M059J (cell line): ENCODE measurements at regions not wholly inside any gene's neighbourhood (a gene's known extent, or its start where the extent isn't known, plus 50 kb on each side); places are given as distances from the start of the nearest gene placed in this dataset.
A peak's percentile ranks its signal among the peaks of the same experiment; 100 is the strongest.
"Not testable (repeated sequence)": the region's sequence is repeated elsewhere in the genome, so short reads cannot be mapped to it uniquely, and the experiment has no call there.

Experiments
- DNase-seq: peaks from one replicate; pipeline ENCODE4 v3.0.0-alpha.2; 2012; ENCODE audit warnings: low read depth

GRCh38 chrX:95771198-95771597 lies 913.4 kb upstream of the DIAPH2 start:
- not testable (repeated sequence) for DNase-seq

- DNase-seq: no peak
Observed at GRCh38 chrX:95791876-95792275, 892.8 kb upstream of the DIAPH2 start.

GRCh38 chrX:95797344-95797743 lies 887.3 kb upstream of the DIAPH2 start:
- DNase-seq: no peak

GRCh38 chrX:95823796-95824195 lies 860.8 kb upstream of the DIAPH2 start:
- DNase-seq: no peak

- no peak for DNase-seq
Observed at GRCh38 chrX:95835223-95835622, 849.4 kb upstream of the DIAPH2 start.

GRCh38 chrX:95836517-95836916 lies 848.1 kb upstream of the DIAPH2 start:
- no peak for DNase-seq

DNA sequence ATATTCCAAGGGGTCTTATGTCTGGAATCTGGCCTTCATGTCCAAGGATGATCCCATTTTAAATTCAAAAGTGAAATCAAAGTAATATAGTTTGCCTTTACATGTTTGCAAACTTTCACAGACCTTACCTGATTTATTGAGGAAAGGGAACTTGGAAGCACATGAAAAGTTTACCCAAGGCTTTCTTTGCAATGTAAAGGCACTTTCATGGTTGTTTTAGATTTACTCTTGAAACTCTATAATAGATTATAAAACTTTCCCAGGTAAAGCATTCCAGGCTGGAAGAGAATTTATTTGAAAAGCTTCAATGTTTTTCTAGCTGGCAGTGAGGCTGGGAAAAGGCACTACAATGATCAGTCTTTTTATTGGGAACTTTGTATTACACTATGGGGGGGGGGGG lies 842.8 kb upstream of the DIAPH2 start:
- DNase-seq: no peak

DNA sequence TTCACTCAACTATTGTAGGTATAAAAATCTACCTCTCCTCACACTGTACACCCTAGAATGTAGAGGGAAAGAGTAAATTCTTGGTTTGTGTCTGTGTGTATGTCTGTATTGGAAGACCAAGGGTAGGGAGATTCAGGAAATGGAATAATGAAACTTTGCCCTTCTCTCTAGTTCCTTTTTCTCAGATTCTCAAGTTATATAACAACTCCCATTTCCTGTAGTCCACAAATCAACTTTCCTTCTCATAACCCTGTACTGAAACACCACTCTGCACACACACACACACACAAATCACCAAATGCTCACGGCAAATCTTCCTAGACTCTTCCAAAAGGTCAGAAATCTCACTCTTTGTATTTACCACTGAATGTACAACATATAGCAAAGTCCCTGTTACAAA lies 824.5 kb upstream of the DIAPH2 start:
- no peak for DNase-seq

- DNase-seq: no peak
Observed at GRCh38 chrX:95875661-95876060, 809.0 kb upstream of the DIAPH2 start.

DNA sequence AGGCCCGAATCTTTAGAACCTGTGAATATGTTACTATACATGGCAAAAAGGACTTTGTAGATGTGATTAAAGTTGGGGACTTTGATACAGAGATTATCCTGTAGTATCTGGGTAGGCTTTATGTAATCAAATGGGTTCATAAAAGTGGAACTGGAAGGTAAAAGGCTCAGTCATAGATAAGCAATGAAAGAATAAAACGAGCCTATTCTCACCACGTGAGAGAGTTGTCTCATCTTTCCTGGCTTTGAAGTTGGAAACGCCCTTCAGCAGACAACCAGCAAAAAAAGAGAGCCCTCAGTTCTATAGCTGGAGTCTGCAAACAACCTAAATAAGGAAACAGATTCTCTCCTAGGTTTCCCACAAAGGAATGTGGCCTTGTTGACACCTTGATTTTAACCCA lies 805.8 kb upstream of the DIAPH2 start:
- DNase-seq: no peak

- no peak for DNase-seq
Observed at GRCh38 chrX:95884186-95884585, 800.5 kb upstream of the DIAPH2 start.

DNA sequence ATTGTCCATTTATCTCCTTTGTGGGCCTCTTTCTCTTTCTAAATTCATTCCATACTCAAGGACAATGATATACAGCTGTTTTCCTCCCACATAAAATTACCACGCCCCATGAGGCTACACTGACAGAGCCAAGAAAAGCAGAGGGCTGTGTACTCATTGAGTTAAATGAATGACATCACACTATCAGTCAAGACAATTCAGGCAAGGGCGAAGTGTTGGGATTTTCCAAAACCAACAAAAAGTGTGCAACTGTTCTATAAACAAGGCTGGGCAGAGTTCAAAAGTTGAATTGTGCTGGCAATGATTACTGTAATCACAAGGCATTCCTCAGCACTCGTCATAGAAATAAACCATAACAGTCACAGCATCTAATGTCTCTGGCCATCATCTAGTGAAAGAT lies 799.6 kb upstream of the DIAPH2 start:
- DNase-seq: peak; percentile 20

DNA sequence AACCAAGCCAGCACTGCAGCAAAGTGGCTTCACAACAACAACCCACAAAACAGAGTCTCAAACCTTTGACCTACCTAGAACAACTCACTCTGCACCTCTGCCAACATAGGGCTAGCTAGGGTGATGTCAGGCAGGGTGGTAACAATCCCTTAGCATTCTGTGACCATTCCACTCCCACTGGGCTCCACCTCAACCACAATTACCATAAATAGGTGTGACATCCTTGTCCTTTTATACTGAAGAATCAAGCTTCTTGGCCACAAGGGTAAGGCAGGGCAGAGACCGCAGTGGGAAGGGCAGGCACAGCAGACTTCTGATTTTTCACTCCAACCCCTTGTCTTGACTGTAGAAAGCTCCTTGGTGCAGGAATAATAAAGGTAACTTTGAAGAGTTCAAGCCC lies 795.4 kb upstream of the DIAPH2 start:
- no peak for DNase-seq

DNA sequence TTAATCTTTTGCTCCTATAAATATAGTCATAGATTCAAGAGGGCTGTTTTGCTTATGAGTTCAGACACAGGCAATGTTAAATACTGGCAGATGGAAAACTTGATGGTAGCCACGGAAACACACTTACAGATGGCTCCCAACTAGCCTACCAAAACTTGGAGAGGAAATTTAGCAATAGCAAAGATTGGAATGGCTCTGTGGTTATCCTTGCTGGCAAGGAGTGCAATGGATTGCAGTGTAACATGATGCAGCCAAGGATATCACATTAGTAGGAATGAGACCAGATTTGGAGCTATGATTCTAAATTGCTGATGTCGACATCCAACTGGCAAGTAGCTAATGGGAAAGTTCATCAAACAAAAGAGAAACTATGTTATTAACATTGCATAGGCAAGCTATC lies 791.0 kb upstream of the DIAPH2 start:
- no peak for DNase-seq

- no peak for DNase-seq
Observed at GRCh38 chrX:95903490-95903889, 781.2 kb upstream of the DIAPH2 start.

DNA sequence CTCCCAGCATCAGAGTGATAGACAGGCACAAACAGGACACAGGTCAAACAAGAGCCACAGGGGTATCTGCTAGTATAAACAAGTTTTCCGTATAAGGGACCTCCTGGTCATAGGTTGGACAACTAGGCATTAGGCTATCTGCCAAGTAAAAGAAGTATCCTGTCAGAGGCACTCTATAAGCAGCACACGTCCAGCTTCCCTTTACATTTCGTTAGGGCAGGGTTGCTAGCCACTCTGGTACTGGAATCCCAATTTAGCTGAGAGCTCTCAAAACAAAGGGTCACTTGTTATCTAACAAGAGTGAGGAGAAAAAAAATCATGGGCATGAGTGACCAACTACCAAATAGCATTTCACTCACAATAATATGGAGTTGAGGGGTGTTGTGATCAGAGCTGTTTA lies 780.7 kb upstream of the DIAPH2 start:
- no peak for DNase-seq

GRCh38 chrX:95907081-95907480 lies 777.6 kb upstream of the DIAPH2 start:
- DNase-seq: no peak

- no peak for DNase-seq
Observed at GRCh38 chrX:95911062-95911461, 773.6 kb upstream of the DIAPH2 start.

DNA sequence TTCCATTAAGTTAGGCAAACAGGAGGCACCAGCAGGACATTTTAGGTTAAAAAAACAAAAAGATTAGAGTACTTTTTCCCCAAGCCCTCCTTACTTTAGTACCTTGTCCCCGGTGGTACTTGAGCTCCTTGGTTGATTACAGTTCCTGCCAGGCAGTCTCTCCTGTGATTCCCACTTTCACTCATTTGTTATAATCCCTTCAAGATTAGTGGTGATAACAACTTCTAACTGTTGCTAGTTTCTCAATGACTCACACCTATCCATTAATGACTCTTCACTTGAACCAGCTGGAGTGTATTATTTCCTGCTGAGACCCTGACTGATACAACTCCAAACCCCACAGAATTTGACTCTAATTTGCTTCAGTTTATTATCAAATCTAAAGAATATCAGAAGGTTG lies 765.0 kb upstream of the DIAPH2 start:
- no peak for DNase-seq

DNA sequence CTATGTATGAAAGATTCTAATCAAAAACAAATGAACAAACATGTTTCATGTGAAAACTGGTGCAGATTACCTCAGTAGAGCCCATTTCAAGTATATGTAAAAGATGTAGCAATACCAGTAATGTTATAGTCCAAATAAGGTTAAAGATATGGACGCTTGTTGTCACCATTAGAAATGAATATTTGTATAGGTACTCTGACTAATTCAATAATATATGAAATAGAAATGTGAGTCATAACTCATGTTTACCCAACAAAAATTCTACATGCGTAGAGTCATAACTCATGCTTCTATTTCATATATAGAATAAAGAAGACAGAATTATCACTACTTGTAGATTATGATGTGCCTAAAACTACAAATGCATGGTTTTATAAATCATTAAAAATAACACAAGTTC lies 739.1 kb upstream of the DIAPH2 start:
- DNase-seq: no peak

DNA sequence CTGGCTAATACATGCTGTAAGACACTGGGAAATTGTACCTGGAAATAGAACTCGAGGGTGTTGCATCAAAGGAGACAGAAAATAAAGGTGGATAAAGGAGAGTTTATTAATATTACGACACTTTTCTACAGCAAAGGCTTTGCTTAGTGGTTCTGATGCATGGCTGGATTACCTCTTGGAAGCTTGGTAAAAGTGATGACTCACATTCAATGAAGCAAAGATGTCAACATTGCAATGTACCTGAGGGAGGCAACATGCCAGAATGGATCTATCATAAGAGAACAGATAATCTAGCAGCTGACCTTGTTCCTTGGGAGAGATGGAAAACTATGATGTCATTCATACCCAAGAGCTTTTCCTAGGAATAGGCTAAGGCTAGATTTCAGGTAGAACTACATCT lies 735.1 kb upstream of the DIAPH2 start:
- DNase-seq: no peak

DNA sequence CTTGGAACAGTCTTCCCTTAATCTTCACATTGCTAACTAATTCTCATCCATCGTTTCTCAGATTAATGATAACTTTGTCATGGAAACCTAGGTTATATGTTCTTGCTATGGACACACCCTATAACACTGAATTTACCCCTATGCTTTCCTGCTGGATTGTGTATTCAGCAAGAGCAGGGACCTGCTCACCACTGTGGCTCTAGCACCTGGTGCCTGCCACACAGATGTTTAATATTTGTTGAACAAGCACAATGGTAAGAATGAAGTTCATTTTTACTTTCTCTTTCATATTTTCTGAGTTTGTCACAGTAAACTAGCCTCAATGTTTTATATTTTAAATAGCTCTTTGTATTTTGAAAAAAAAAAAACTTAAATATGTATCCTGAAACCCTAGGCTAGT lies 734.0 kb upstream of the DIAPH2 start:
- no peak for DNase-seq

DNA sequence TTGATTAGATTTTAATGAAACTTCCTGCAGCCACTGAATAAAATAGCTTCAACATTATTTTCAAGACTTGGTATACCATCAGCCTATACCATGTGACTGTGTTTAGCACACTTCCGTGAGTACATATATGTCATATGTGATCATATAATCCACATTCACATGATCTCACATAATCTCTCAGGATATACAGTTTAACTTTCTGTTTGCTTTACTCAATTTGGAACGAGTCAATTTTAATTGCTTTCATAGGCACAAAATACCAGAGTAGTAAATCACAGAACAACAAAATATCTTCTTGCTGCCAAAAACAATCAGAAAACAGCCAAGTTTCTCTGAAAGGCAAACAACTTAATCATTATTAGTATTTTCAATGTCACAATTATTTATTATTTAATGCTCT lies 731.1 kb upstream of the DIAPH2 start:
- DNase-seq: no peak

DNA sequence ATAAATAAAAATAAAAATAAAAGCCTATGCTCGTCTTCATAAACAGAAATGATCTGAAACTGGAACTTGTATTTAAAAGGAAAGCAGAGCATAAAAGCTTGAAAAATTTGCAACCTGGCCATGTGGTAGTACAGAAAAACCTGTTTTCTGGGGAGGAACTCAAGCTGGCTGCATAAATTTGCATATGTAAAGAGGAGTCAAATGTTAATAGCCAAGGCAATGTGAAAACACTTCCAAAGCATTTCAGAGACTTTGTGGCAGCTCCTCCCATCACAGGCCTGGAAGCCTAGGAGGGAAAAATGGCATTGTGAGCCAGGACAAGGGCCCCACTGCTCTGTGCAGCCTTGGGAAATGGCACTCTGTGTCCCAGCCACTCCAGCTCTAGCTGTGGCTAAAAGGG lies 727.9 kb upstream of the DIAPH2 start:
- DNase-seq: no peak

GRCh38 chrX:95973456-95974095 lies 711.1 kb upstream of the DIAPH2 start:
- DNase-seq: not testable (repeated sequence)
